ENCODE measurements at regions not wholly inside any gene's neighbourhood (a gene's known extent, or its start where the extent isn't known, plus 50 kb on each side); places are given as distances from the start of the nearest gene placed in this dataset.
A peak's percentile ranks its signal among the peaks of the same experiment; 100 is the strongest.
"Not testable (repeated sequence)": the region's sequence is repeated elsewhere in the genome, so short reads cannot be mapped to it uniquely, and the experiment has no call there.

DNA sequence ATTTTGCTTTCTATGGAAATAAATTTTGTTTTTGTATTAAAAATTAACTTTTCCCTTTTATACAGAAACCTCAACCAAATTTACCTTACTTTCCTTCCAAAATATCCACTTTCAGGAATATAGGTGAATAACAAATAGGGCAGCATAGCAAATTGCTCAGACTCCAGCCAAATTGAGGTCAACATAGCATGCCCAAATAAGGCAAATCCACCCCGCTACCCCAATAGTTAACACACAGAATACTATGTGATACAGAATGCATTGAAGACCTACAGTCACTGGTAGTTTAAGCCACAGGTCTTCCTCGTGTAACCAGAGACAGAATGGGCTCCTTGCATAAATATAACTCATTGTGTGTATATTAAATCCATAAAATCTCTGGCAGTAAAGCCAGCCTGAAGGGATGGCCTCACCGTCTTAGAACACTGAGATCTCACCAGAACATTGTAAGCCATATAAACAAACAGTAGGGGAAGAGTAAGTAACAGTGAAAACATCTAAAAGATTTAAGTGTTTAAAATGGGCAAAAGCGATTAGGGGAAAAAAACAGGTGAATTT is 72.2 kb downstream of the PMAIP1 start:
- TF ChIP-seq, protein P1, sequence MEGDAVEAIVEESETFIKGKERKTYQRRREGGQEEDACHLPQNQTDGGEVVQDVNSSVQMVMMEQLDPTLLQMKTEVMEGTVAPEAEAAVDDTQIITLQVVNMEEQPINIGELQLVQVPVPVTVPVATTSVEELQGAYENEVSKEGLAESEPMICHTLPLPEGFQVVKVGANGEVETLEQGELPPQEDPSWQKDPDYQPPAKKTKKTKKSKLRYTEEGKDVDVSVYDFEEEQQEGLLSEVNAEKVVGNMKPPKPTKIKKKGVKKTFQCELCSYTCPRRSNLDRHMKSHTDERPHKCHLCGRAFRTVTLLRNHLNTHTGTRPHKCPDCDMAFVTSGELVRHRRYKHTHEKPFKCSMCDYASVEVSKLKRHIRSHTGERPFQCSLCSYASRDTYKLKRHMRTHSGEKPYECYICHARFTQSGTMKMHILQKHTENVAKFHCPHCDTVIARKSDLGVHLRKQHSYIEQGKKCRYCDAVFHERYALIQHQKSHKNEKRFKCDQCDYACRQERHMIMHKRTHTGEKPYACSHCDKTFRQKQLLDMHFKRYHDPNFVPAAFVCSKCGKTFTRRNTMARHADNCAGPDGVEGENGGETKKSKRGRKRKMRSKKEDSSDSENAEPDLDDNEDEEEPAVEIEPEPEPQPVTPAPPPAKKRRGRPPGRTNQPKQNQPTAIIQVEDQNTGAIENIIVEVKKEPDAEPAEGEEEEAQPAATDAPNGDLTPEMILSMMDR (IDR thresholded peaks at IDR 0.05; ENCODE audit: insufficient read depth, missing control alignments) = no peak
- FAIRE-seq (no peak), DNase-seq (ENCODE audit: insufficient read length, low spot score) (no peak)

DNA sequence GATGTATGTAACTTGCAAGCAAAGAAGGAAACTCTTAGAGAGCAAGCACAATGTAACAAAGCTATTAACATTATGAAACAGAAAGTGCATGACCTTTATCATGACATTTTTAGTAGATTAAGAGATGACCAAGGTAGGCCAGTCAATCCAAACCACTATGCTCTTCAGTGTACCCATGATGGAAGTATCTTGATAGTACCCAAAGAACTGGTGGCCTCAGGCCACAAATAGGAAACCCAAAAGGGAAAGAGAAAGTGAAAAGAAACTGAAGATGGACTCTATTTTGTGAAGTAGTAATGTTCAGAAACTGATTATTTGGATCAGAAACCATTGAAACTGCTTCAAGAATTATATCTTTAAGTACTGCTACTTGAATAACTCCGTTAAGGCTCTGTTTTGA is 71.3 kb downstream of the PMAIP1 start:
- DNase-seq (ENCODE audit: insufficient read length, low spot score) = not testable (repeated sequence)
- FAIRE-seq = peak; percentile 97

DNA sequence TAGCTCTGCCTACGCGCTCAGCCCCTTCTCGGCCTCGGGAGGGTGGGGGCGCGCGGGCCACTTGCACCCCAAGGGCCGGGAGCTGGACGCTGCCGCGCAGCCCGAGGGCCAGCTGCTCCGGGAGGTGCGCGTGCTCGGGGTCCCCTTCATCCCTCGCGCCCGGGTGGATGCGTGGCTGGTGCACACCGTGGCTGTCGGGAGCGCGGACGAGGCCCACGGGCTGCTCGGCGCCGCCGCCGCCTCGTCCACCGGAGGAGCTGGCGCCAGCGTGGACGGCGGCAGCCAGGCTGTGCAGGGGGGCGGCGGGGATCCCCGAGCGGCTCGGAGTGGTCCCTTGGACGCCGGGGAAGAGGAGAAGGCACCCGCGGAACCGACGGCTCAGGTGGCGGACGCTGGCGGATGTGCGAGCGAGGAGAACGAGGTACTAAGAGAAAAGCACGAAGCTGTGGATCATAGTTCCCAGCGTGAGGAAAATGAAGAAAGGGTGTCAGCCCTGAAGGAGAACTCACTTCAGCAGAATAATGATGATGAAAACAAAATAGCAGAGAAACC is 69.8 kb downstream of the PMAIP1 start:
- not testable (repeated sequence) for DNase-seq (ENCODE audit: insufficient read length, low spot score); FAIRE-seq

DNA sequence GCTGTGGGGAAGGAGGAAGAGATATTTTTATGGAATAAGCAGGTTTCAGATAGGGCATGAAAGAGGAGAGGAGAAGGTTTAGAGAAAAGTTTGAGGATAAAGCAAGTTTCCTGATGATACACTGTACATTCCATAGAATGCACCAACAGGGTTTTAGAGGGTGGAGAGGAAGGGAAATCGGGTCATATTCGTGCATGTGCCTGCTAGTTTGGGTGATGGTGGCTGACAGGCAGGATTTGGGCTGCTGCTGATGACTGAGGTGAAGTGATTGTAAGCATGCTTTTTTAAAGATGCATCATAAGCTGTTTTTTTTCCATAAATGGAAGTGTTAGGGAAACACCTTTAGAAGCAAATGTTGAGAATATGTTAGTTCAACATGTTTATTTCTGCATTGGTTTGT is 68.8 kb downstream of the PMAIP1 start:
- DNase-seq (ENCODE audit: insufficient read length, low spot score) = no peak

DNA sequence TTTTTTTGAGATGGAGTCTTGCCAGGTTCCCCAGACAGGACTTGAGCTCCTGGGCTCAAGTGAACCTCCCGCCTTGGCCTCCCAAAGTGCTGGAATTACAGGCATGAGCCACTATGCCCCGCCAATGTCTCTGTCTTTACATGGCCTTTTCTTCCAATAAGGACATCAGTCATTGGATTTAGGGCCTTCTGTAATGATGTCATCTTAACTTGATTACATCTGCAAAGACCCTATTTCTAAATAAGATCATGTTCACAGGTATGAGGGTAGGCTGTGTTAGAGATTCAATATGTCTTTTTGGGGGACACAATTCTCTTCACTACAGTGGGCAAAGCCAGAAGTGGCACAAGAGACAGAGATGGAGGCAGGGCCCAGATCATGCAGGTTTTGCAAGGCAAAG is 68.1 kb downstream of the PMAIP1 start:
- no peak for DNase-seq (ENCODE audit: insufficient read length, low spot score)

More for the DNA sequence above, 68.8 kb downstream of the PMAIP1 start:
- TF ChIP-seq, protein P1 (IDR thresholded peaks at IDR 0.05; ENCODE audit: insufficient read depth, missing control alignments) = no peak
- FAIRE-seq = peak; percentile 80

DNA sequence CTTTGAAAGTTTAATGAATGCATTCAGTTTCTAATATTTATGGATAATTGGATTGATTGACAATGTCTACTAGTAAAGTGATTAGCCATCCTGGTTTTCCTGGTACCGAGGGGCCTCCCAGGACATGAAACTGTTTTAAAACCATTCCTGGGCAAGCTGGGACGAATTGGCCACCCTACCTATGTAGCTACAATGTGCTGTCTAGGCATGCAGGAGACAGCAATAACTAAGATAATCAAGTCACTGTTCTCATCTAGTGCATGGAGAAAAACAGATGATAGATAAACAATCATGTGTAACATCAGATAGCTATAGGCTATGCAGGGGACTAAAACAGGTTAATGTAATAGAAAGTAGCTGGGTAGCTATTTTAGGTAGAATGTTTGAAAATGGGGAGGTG is 67.1 kb downstream of the PMAIP1 start:
- TF ChIP-seq, protein P1 (IDR thresholded peaks at IDR 0.05; ENCODE audit: insufficient read depth, missing control alignments) = no peak
- DNase-seq (ENCODE audit: insufficient read length, low spot score) (no peak), FAIRE-seq (no peak)

More for the DNA sequence above, 68.1 kb downstream of the PMAIP1 start:
- TF ChIP-seq, protein P1 (IDR thresholded peaks at IDR 0.05; ENCODE audit: insufficient read depth, missing control alignments) = no peak
- peak; percentile 84 for FAIRE-seq

DNA sequence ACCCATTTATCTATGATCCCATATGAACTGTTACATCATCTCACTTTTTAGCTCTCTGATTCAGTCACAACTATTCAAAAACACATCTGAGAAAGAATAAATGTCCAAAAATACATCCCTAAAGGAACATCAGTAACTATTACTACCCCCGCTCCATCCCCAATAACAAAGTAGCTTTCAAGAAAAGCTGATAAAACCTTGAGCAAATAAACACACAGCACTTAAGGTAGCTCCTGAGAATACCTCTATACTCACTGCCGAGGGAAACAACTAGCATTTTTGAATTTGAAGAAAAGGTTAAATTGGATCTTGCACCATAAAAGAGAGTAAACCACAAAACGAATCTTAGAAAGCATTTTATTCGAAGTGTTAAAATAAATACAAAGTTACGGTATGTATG is 63.4 kb downstream of the PMAIP1 start:
- FAIRE-seq (no peak), DNase-seq (ENCODE audit: insufficient read length, low spot score) (no peak)
- TF ChIP-seq, protein P1 (IDR thresholded peaks at IDR 0.05; ENCODE audit: insufficient read depth, missing control alignments) = no peak

DNA sequence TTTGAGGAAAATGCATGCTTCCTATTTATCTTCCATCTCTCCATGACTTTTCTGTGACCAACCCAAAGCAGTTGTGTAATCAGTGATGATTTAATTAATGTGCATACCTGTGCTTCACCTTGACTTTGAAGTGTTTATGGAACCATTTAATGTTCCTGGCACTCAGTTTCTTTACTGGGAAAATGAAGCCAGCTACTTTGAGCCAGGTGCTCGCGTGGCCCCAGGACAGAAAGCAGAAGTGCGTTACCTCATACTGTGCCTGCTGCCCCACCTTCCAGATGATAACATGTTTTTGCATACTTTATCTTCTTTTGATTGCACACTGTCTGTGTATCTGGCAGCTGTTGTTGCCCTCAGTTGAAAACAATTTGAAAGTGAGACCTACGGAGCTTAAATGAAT is 61.3 kb downstream of the PMAIP1 start:
- TF ChIP-seq, protein P1 (IDR thresholded peaks at IDR 0.05; ENCODE audit: insufficient read depth, missing control alignments) = no peak
- FAIRE-seq = no peak

More for the DNA sequence above, 61.3 kb downstream of the PMAIP1 start:
- no peak for DNase-seq (ENCODE audit: insufficient read length, low spot score)
